Neuronal stem cell (in vitro differentiated cells): ENCODE measurements at regions not wholly inside any gene's neighbourhood (a gene's known extent, or its start where the extent isn't known, plus 50 kb on each side); places are given as distances from the start of the nearest gene placed in this dataset.

Experiments
- DNase-seq: peaks from one replicate; pipeline ENCODE4 v3.0.0-alpha.2; 2013; ENCODE audit warnings: low spot score
- H2AFZ ChIP-seq: one replicate; pipeline ENCODE4 v1.6.1; 2013; ENCODE audit warnings: mild to moderate bottlenecking, low read length, inconsistent platforms
- H2AK5ac ChIP-seq: 2 replicates; pipeline ENCODE4 v1.6.1; 2013; ENCODE audit warnings: low read depth, mild to moderate bottlenecking, inconsistent platforms, low read length, moderate library complexity, mixed read lengths
- H2BK120ac ChIP-seq: 2 replicates; pipeline ENCODE4 v1.6.1; 2013; ENCODE audit warnings: low read depth, mild to moderate bottlenecking, inconsistent platforms, low read length, moderate library complexity, mixed read lengths
- H2BK12ac ChIP-seq: one replicate; pipeline ENCODE4 v1.6.1; 2013; ENCODE audit warnings: low read length, inconsistent platforms
- H2BK15ac ChIP-seq: 2 replicates; pipeline ENCODE4 v1.6.1; 2013; ENCODE audit warnings: mild to moderate bottlenecking, low read length, inconsistent platforms, mixed read lengths
- H2BK5ac ChIP-seq: one replicate; pipeline ENCODE4 v1.6.1; 2013; ENCODE audit warnings: inconsistent platforms, mild to moderate bottlenecking, low read length, moderate library complexity
- H3K14ac ChIP-seq: one replicate; pipeline ENCODE4 v1.6.1; 2013; ENCODE audit warnings: low read length, inconsistent platforms
- H3K18ac ChIP-seq: 2 replicates; pipeline ENCODE4 v1.6.1; 2013; ENCODE audit warnings: low read length, inconsistent platforms
- H3K23ac ChIP-seq: 2 replicates; pipeline ENCODE4 v1.6.1; 2013; ENCODE audit warnings: low read depth, mild to moderate bottlenecking, mixed read lengths, low read length, inconsistent platforms; ENCODE audit not compliant: poor library complexity
- H3K27ac ChIP-seq: replicated peaks from 3 replicates; pipeline ENCODE4 v1.5.1; 2013; ENCODE audit warnings: low read length, inconsistent platforms
- H3K27me3 ChIP-seq, 3 experiments: 2 replicates each; pipeline ENCODE4 v1.6.1; 2013; ENCODE audit warnings: low read length in 3 of 3, mild to moderate bottlenecking in 2 of 3, inconsistent platforms in 1 of 3, low read depth in 1 of 3, mixed read lengths in 1 of 3, moderate library complexity in 1 of 3; ENCODE audit not compliant: control insufficient read depth in 3 of 3, insufficient read depth in 3 of 3
- H3K36me3 ChIP-seq, 2 donors: replicated peaks in 1 of 2; 2 replicates each; pipeline ENCODE4 v1.6.1; 2013; ENCODE audit warnings: low read length in 2 of 2; ENCODE audit not compliant: control insufficient read depth in 2 of 2, insufficient read depth in 2 of 2
- H3K4ac ChIP-seq: 2 replicates; pipeline ENCODE4 v1.6.1; 2013; ENCODE audit warnings: inconsistent platforms, mild to moderate bottlenecking, low read length, moderate library complexity
- H3K4me1 ChIP-seq, 2 donors: 1 replicate in 1 of 2; 2 replicates in 1 of 2; pipeline ENCODE4 v1.6.1; 2013; ENCODE audit warnings: low read length in 2 of 2, low read depth in 1 of 2; ENCODE audit not compliant: control insufficient read depth in 2 of 2, insufficient read depth in 1 of 2
- H3K4me2 ChIP-seq: one replicate; pipeline ENCODE4 v1.6.1; 2013; ENCODE audit warnings: mild to moderate bottlenecking, low read length, inconsistent platforms; ENCODE audit not compliant: insufficient read depth, poor library complexity, severe bottlenecking
- H3K4me3 ChIP-seq, 2 donors: 2 replicates each; pipeline ENCODE4 v1.5.1; 2013; ENCODE audit warnings: low read length in 2 of 2, mild to moderate bottlenecking in 2 of 2, inconsistent platforms in 1 of 2, moderate library complexity in 1 of 2
- H3K79me1 ChIP-seq: one replicate; pipeline ENCODE4 v1.6.1; 2013; ENCODE audit warnings: low read depth, mild to moderate bottlenecking, inconsistent platforms, low read length, moderate library complexity
- H3K9ac ChIP-seq: one replicate; pipeline ENCODE4 v1.6.1; 2013; ENCODE audit warnings: mild to moderate bottlenecking, low read depth, low read length, inconsistent platforms; ENCODE audit not compliant: poor library complexity
- H3K9me3 ChIP-seq, 2 donors: replicated peaks in 1 of 2; 2 replicates each; pipeline versions ENCODE3 to v1.6.1; 2013; ENCODE audit warnings: low read length in 2 of 2, mild to moderate bottlenecking in 2 of 2, inconsistent platforms in 1 of 2, low read depth in 1 of 2, mixed read lengths in 1 of 2, moderate library complexity in 1 of 2; ENCODE audit not compliant: control insufficient read depth in 2 of 2, insufficient read depth in 1 of 2
- H4K8ac ChIP-seq: one replicate; pipeline ENCODE4 v1.6.1; 2013; ENCODE audit warnings: low read depth, mild to moderate bottlenecking, inconsistent platforms, low read length, moderate library complexity
- H4K91ac ChIP-seq: one replicate; pipeline ENCODE4 v1.6.1; 2013; ENCODE audit warnings: low read length, low read depth, mild to moderate bottlenecking, inconsistent platforms; ENCODE audit not compliant: poor library complexity
- WGBS, 2 donors: extraction: QIAGEN DNeasy Blood & Tissue Kit; methylation state at CpG; one replicate each; pipeline ENCODE4 v1.1.7; 2013; ENCODE audit warnings: missing lambda C conversion rate in 2 of 2, mixed read lengths in 1 of 2; ENCODE audit not compliant: insufficient read length in 2 of 2, insufficient replicate concordance in 1 of 2; ENCODE audit errors: extremely low coverage in 2 of 2; 5-methylcytosine and 5-hydroxymethylcytosine counted together

DNA sequence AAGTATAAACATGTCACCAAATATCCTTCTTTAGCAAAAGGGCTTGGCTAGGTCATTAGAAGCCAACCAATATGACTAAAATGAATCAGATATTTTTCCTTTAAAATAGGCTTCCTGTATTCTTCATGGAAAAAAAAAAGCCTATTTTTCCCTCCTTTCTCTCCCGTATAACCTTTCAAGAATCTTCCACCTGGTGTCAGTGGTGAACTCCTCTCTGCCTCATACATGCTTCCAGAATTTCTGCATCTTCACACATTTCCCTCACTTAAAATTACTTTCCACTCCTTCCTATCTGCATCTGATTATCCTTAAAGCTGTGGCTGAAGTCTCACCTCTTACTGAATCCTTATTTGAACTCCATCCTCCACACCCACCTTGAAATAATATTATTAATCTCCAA, 116.9 kb upstream of the FANCL start:
- no peak overlapping the region for H2BK5ac ChIP-seq
- H2BK120ac ChIP-seq = no peak overlapping the region
- no peak overlapping the region for H3K14ac ChIP-seq
- no peaks in the 10 kb centered on the region for H3K36me3 ChIP-seq
- H4K8ac ChIP-seq = no peak overlapping the region
- H3K4ac ChIP-seq = no peak overlapping the region
- no peak overlapping the region for H2AFZ ChIP-seq
- no peaks in the 10 kb centered on the region for H3K4me1 ChIP-seq
- H3K18ac ChIP-seq = no peak overlapping the region
- H2BK12ac ChIP-seq = no peak overlapping the region
- H3K4me3 ChIP-seq = no peak overlapping the region
- H3K9ac ChIP-seq = no peak overlapping the region
- no peak overlapping the region for H3K27ac ChIP-seq
- no peaks in the 10 kb centered on the region for H3K9me3 ChIP-seq
- no CpG with 5 or more reads among the region's 1 CpG for WGBS, 2 donors
- H2BK15ac ChIP-seq = no peak overlapping the region
- no peak overlapping the region for H4K91ac ChIP-seq
- no peaks in the 10 kb centered on the region for H3K79me1 ChIP-seq
- no peak overlapping the region for H3K23ac ChIP-seq
- DNase-seq = no peak
- no peak overlapping the region for H3K4me2 ChIP-seq
- no peak overlapping the region for H2AK5ac ChIP-seq
- no peaks in the 10 kb centered on the region for H3K27me3 ChIP-seq

DNA sequence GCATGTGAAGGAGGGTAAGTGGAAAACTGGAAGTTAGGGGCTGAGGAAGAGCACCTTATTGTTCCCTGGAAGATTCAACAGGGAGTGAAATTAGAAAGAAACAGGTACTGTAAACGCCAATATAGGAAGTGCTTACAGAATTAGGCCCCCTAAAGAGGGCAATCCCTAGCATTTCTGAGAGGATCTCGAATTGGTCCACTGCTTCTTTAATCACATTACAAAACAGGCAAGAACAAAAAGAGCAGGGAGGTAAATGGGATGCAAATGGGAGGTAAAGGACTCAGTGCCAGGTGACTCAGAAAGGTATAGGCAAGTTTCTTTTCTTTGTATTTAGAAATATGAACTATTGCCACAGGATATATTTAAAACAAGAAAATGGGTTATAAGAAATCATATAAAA, 116.4 kb upstream of the FANCL start:
- no peak overlapping the region for H3K18ac ChIP-seq
- H3K4ac ChIP-seq = no peak overlapping the region
- no peak overlapping the region for H2AFZ ChIP-seq
- WGBS, 2 donors = no CpG with 5 or more reads among the region's 2 CpGs
- H3K14ac ChIP-seq = no peak overlapping the region
- no peaks in the 10 kb centered on the region for H3K9me3 ChIP-seq
- H3K27ac ChIP-seq = no peak overlapping the region
- H3K4me3 ChIP-seq = no peak overlapping the region
- no peaks in the 10 kb centered on the region for H3K27me3 ChIP-seq
- H3K9ac ChIP-seq = no peak overlapping the region
- H2AK5ac ChIP-seq = no peak overlapping the region
- H3K36me3 ChIP-seq = no peaks in the 10 kb centered on the region
- H3K23ac ChIP-seq = no peak overlapping the region
- DNase-seq = no peak
- no peak overlapping the region for H2BK5ac ChIP-seq
- no peak overlapping the region for H4K8ac ChIP-seq
- H3K4me2 ChIP-seq = no peak overlapping the region
- no peak overlapping the region for H2BK15ac ChIP-seq
- no peak overlapping the region for H2BK12ac ChIP-seq
- no peak overlapping the region for H2BK120ac ChIP-seq
- no peaks in the 10 kb centered on the region for H3K4me1 ChIP-seq
- H4K91ac ChIP-seq = no peak overlapping the region
- no peaks in the 10 kb centered on the region for H3K79me1 ChIP-seq

DNA sequence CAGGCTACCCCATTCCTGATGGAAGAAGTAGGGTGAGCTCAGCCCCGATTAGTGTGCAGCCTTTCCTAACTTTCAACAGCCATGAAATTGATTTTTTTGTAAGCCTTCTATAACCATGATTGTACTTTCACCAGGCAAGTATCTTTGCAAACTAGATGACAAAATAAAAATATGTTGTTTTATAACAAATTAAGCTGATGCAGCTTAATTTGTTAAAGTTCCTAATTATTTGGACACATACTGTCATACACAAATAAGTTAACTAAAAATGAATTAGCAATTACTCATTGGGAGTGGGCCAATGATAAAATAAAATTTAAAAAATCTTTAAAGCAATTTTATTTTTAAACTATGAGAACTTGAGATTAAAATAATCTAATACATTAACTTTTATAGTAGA, 113.1 kb upstream of the FANCL start:
- Histone ChIP-seq H3K23ac (no peak overlapping the region), H2BK15ac (no peak overlapping the region), H2AK5ac (no peak overlapping the region), H3K4me1 (no peaks in the 10 kb centered on the region), H3K9me3 (no peaks in the 10 kb centered on the region), H2AFZ (no peak overlapping the region), H3K79me1 (no peaks in the 10 kb centered on the region), H3K14ac (no peak overlapping the region), H3K27me3 (no peaks in the 10 kb centered on the region), H3K36me3 (no peaks in the 10 kb centered on the region), H3K9ac (no peak overlapping the region), H3K4me2 (no peak overlapping the region), H4K8ac (no peak overlapping the region), H2BK120ac (no peak overlapping the region), H3K4me3 (no peak overlapping the region), H3K27ac (no peak overlapping the region), H3K4ac (no peak overlapping the region), H2BK5ac (no peak overlapping the region), H4K91ac (no peak overlapping the region), H3K18ac (no peak overlapping the region), H2BK12ac (no peak overlapping the region)
- WGBS, 2 donors = no CpG with 5 or more reads among the region's 1 CpG
- DNase-seq = no peak

GRCh38 chr2:58350484-58350883, 109.4 kb upstream of the FANCL start:
- Histone ChIP-seq H4K8ac (no peak overlapping the region), H3K36me3 (no peaks in the 10 kb centered on the region), H3K27ac (no peak overlapping the region), H3K4ac (no peak overlapping the region), H3K4me1 (no peaks in the 10 kb centered on the region), H3K79me1 (no peaks in the 10 kb centered on the region), H2BK5ac (no peak overlapping the region), H2AK5ac (no peak overlapping the region), H2AFZ (no peak overlapping the region), H3K9ac (no peak overlapping the region), H3K4me2 (no peak overlapping the region), H2BK12ac (no peak overlapping the region), H3K4me3 (no peak overlapping the region), H4K91ac (no peak overlapping the region), H3K27me3 (no peaks in the 10 kb centered on the region), H3K23ac (no peak overlapping the region), H2BK15ac (no peak overlapping the region), H2BK120ac (no peak overlapping the region), H3K18ac (no peak overlapping the region), H3K9me3 (no peaks in the 10 kb centered on the region), H3K14ac (no peak overlapping the region)
- DNase-seq = no peak
- WGBS, 2 donors = no CpG with 5 or more reads among the region's 2 CpGs
